GM21515 (cell line): ENCODE measurements at regions not wholly inside any gene's neighbourhood (a gene's known extent, or its start where the extent isn't known, plus 50 kb on each side); places are given as distances from the start of the nearest gene placed in this dataset.

Experiments used
- ATAC-seq: cut with Tn5 transposase; IDR thresholded peaks from one replicate; pipeline ENCODE4 v1.9.1; 2021; ENCODE audit not compliant: unreplicated experiment

DNA sequence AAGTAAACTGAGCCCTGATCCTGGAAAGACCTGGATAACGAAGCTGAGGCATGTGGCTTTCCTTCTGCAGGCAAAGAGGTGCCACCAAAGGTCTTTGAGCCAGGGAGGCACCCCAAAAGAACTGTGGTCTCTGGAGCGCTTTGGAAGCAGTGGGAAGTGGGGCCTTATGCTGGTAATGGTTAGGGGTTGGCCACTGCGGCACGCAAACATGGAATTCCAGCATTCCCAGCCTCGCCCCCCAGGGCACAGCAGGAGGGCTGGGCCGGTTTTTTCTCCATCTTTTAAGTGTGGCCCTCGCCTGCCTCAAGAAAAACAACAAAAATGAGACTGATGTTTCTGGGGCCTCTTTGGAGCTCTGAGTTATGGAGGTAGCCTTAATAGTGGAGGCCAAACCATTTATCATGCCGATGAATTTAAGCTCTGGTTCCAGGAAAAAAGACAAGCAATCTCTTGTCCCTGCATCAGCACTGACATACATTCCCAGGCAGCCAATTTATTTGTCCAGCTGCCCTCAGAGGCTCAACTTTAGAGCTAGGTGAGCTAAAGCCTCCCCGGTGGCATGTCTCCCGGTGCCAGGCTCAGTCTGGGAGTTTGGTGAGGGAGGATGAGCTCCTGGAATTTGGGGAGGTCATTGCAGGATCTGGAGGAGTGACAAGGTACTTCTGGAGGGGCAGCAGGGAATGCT is 109.0 kb downstream of the TLE3 start:
- ATAC-seq = no peak

DNA sequence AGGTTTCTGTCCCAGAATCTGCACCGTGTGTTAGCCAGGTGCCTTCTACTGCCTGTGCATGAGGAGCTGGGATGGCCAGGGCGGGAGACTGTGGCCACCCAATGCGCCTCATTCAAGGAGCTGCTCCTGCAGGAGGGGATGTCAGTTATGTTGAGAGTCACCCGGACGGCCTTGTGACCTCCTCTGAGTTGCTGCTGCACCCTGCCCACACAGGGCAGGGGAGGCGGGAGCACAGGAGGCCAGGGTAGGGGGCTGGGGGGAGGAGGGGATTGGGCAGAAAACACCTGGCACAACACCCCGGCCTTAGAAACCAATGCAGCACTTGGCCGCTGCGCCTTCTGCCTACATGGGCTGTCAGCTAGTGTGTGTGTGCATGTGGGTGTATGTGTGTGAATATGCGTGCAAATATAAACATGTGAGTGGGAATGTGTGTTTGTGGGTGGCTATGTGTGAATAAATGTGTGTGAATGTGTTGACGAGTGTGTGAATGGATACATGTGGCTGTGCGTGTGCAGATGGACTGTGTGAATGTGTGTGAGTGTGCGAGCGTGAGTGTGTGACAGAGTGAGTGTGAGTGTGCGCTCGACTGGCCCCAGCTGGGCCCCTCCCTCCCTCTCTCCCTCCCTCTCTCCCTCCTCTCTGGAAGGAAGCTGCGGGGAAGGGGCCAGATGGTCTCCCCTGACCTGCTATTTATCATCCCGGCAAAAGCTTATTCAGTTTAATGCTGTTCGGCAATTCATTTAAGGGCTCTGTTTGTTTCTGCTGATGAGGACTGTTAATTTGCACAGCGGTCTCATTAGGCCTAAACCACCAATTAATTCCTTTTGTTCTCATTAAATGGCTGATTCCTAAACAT is 106.9 kb downstream of the TLE3 start:
- ATAC-seq = no peak

DNA sequence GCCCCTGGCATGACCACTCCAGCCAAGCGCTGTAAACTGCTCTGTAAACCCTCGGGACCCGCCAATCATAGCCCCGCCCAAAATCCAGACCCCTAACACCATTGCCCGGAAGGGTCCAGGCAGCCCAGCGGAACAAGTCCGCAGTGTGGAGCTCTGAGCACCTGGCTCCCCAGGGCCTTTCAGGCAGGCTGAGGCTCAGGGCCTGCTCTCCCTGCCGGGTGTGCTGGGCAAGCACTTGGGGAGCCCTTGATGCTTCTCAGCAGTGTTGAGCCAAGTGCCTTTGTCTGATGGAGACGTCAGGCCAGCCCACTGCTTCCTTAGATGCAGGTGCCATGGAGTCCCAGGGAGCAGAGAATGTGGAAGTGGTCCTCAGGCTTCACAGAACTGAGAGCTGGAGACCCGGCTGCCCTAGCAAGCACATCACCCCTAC is 106.2 kb downstream of the TLE3 start:
- no peak for ATAC-seq

DNA sequence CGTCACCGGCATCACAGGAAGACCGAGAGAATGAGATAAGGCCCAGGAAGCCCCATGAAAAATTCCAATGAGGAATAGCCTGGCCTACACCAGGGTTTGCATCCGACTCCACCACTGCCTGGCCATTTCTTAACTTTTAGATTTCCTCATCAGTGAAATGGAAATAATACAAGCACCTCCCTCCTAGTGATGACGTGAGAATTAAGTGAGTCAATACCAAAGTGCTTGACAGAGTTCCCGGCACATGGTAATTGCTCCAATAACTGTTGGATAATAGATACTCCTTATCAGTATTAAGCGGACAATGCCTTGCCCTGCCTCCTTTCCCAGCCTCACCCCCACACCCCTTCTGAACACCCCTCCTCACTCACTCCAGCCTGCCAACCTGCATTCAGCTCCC is 105.4 kb downstream of the TLE3 start:
- no peak for ATAC-seq

DNA sequence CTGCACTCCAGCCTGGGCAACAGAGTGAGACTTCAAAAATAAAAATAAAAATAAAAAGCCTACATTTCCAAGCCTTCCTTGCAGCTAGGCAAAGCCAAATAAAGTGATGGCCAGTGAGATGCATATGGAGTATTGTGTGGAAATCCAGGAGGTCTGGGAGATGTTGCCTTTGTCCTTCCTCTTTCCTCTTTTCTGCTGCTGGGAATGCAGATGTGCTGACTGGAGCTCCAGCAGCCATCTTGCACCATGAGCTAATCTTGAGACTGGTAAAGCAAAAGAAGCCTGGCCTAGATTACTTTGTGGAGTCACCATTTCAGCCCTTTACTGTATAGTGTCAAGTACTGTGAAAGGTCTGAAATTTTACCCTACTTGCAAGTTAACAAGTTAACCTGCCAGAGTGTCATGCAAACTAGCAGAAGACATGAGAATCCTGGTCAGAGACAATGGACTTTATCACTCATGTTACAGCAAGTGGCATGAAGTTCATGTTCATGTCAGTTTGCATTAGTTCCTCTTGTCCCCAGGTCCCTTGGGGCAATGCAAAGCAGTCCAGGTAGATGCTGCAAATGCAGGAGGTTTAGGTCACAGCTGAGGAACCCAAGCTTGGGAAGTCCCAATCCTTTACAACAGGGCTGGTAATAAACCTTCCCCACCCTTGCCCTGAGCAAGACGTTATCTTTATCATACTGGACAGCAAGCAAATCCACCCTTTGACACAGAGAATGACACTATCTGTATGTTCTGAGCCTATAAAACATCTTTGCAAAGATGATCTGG is 103.1 kb downstream of the TLE3 start:
- no peak for ATAC-seq

DNA sequence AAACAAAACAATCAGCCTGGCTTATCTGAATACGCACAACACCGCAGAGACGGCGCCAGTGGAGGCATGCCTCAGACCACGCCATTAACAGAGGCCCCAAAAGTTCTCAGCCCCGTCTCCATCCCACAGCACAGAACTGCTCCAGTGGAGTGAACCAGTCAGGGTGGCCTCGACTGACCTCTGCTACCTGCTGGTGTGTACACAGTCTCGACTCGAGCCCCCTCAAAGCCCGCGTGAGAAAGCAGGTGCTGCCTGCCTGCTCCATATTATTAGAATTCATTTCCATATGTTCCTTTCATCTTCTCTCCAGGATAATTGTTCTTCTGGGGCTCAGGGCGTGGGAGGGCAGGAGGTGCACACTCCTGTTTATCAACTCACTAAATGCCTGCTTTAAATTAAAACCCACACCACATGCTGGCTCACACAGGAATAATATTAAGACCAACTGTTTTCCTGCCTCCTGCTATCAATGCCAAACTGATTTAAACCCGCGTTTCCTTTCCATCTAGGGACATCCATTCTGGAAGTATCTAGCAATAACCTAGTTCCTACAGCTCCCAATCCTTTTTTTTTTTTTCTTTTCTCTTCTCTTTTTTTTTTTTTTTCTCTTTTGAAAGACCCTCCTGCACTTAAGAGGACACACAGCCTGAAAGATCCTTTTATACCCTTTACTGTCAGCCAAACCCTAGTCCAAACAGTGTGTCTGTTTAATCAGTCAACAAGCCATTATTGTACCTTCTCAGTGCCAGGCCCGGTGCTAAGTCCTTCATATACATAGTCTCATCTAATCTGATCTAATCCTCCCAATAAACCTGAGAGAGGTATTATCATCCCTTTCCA is 101.2 kb downstream of the TLE3 start:
- ATAC-seq = no peak

DNA sequence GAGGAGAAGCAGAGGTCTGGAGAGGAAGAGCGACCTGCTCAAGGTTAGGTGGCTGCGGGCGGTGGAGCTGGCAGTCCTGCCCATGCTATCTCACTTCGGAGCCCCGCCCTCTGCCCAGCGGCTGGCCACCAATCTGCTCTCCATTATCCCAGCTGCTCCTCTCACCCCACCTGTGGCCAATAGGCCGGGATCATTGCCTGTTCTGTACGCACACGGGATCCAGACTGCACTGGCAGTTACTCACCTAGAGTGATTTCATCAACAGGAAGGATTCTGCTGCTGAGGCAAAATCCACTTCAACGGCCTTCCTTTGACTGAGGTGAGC is 100.6 kb downstream of the TLE3 start:
- no peak for ATAC-seq
